Progenitor cell of endocrine pancreas (in vitro differentiated cells): ENCODE measurements at regions not wholly inside any gene's neighbourhood (a gene's known extent, or its start where the extent isn't known, plus 50 kb on each side); places are given as distances from the start of the nearest gene placed in this dataset.

ENCODE experiments used
- DNase-seq: peaks from one replicate; pipeline ENCODE4 v3.0.0; 2021; ENCODE audit warnings: low spot score; ENCODE audit not compliant: unreplicated experiment
- H3K27ac Mint-ChIP-seq: 2 replicates; pipeline ENCODE4 v1.8.0; 2021; ENCODE audit warnings: mild to moderate bottlenecking, moderate library complexity, mixed read lengths
- H3K27me3 Mint-ChIP-seq: 2 replicates; pipeline ENCODE4 v1.8.0; 2021; ENCODE audit warnings: mixed read lengths
- H3K36me3 Mint-ChIP-seq: 2 replicates; pipeline ENCODE4 v1.8.0; 2022; ENCODE audit warnings: mixed read lengths; ENCODE audit not compliant: insufficient read depth
- H3K4me1 Mint-ChIP-seq: 2 replicates; pipeline ENCODE4 v1.8.0; 2021; ENCODE audit warnings: low read depth, mixed read lengths
- H3K4me3 Mint-ChIP-seq: 2 replicates; pipeline ENCODE4 v1.8.0; 2021; ENCODE audit warnings: low read depth, mild to moderate bottlenecking, moderate library complexity, mixed read lengths
- H3K9me3 Mint-ChIP-seq: 2 replicates; pipeline ENCODE4 v1.8.0; 2021; ENCODE audit warnings: low read depth, mixed read lengths
- CTCF ChIP-seq: fragments of 200-600 bp; sonication (generic); IDR thresholded peaks from one replicate; pipeline ENCODE4 v1.5.0; 2021; ENCODE audit warnings: antibody characterized with exemption, mild to moderate bottlenecking; ENCODE audit not compliant: unreplicated experiment

- Mint-ChIP-seq H3K27me3 (no peaks in the 10 kb centered on the region), H3K4me3 (no peak overlapping the region), H3K36me3 (no peaks in the 10 kb centered on the region), H3K27ac (no peak overlapping the region), H3K4me1 (no peaks in the 10 kb centered on the region), H3K9me3 (peaks cover 23% of the 10 kb centered on the region)
- DNase-seq = no peak
- no peak for TF ChIP-seq CTCF
Observed at GRCh38 chr17:22233382-22233781, 541.1 kb downstream of the KCNJ18 start.

- Mint-ChIP-seq H3K9me3 (peaks cover 20% of the 10 kb centered on the region), H3K36me3 (no peaks in the 10 kb centered on the region), H3K4me3 (no peak overlapping the region), H3K4me1 (no peaks in the 10 kb centered on the region), H3K27ac (no peak overlapping the region), H3K27me3 (no peaks in the 10 kb centered on the region)
- TF ChIP-seq CTCF = no peak
- DNase-seq = no peak
Observed at GRCh38 chr17:22242472-22242871, 550.1 kb downstream of the KCNJ18 start.

- peaks cover 8% of the 10 kb centered on the region for H3K9me3 Mint-ChIP-seq
- TF ChIP-seq CTCF = no peak
- DNase-seq = no peak
- H3K4me1 Mint-ChIP-seq = no peaks in the 10 kb centered on the region
- H3K36me3 Mint-ChIP-seq = no peaks in the 10 kb centered on the region
- H3K27ac Mint-ChIP-seq = no peak overlapping the region
- H3K27me3 Mint-ChIP-seq = no peaks in the 10 kb centered on the region
- H3K4me3 Mint-ChIP-seq = no peak overlapping the region
Observed at GRCh38 chr17:22251498-22251897, 559.2 kb downstream of the KCNJ18 start.

GRCh38 chr17:22253007-22253406 lies 560.7 kb downstream of the KCNJ18 start:
- no peak for DNase-seq
- Mint-ChIP-seq H3K36me3 (no peaks in the 10 kb centered on the region), H3K9me3 (peaks cover 8% of the 10 kb centered on the region), H3K4me1 (no peaks in the 10 kb centered on the region), H3K27ac (no peak overlapping the region), H3K4me3 (no peak overlapping the region), H3K27me3 (no peaks in the 10 kb centered on the region)
- no peak for TF ChIP-seq CTCF

- Mint-ChIP-seq H3K9me3 (peaks cover 26% of the 10 kb centered on the region), H3K4me1 (no peaks in the 10 kb centered on the region), H3K27me3 (no peaks in the 10 kb centered on the region), H3K36me3 (peaks cover 2% of the 10 kb centered on the region), H3K4me3 (no peak overlapping the region), H3K27ac (no peak overlapping the region)
- no peak for TF ChIP-seq CTCF
- DNase-seq = no peak
Observed at GRCh38 chr17:22265807-22266206, 573.5 kb downstream of the KCNJ18 start.
